GM21737 (cell line): ENCODE measurements at regions not wholly inside any gene's neighbourhood (a gene's known extent, or its start where the extent isn't known, plus 50 kb on each side); places are given as distances from the start of the nearest gene placed in this dataset.

Source experiments
- ATAC-seq: cut with Tn5 transposase; IDR thresholded peaks from one replicate; pipeline ENCODE4 v1.9.1; 2021; ENCODE audit warnings: mild to moderate bottlenecking, moderate library complexity; ENCODE audit not compliant: unreplicated experiment

DNA sequence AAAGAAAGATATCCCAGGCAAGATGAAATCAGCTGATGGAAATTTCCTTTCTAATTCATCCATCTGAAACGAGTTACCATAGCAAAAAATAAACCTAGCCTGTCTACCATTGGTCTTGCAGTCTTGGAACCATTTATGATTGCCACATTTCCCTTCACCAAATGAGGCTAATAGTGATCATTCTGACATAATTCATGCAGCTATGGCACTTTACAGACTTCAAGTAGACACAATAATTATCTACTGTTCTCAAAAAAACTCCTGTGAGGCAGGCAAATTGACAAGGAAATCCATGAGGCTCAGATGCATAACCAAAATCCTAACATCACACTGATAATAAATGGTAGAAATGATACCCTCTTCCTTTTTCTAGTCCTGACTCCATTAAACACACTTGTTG, 1669.7 kb upstream of the LRRTM1 start:
- ATAC-seq, result no peak

DNA sequence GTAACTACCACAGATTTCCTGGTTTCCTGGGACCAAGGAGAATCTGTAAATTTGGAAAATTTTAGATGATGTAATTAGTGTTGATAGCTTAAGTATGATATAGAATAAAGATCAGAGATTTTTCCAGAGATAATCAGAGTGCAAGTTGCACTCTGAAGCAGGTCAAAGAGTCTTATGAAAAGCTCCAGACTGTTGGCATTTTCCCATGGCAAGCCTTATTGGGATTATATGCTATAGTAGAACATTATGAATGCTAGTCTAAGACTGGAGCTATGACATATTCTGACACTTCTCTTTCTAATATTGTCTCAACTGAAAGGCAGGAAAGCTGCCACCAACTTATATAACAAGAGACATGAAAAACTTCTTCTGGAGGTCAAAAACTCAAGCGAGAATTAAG, 1638.3 kb upstream of the LRRTM1 start:
- no peak for ATAC-seq

DNA sequence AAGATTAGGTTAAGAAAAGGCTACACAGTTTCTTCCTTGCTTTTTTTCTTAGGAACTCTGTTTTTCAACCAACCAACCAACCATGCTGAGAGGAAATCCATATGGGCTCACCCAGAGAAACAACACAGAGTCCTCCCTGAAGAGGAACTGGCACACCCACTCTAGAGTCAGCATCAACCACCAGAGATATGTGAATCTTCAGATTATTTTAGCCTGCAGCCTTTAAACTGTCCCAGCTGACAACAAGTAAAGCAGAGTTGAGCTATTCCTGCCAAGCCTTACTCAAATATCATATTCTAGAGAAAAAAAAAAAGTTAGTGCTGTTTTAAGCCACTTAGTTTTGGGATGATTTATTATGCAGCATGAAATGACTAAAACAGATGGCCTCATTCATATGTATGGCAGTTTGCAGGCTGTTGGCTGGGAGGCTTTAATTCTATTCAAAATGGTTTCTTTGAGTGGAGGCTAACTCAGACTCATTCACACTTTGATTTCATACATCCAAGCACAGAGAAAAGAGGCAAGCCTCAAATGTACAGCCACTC, 1637.7 kb upstream of the LRRTM1 start:
- ATAC-seq, result no peak

DNA sequence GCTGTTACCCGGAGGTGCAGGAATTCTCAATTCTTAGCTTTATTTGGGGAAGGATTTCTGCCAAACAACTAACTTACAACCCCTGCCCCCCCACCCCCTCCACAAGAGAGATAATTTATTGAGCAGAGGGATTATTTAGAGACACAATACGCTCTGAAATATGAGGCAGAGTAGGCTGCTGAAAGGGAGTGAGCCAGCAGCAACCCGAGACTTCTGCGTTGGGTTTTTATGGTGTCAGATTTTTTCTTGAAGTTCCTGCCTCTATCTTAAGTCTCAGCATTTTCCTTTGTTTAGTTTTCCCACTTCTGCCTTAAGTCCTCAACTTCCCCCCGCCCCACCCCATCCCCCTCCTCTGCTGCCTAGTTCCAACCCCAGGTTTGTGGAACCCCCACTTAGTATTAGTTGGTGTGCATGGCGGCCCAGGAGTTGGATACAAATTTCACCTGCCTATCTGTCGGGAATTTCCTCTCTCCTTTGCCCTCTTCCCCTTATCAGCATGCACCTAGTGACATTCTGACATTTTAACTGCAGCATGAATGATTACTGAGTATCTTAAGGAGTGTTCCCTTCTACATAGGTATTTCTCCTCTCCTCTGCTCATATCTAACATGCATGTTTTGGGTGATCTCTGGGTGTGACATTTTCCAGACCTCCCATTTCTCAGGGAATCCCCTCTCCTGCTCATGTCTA, 1635.9 kb upstream of the LRRTM1 start:
- no peak for ATAC-seq

DNA sequence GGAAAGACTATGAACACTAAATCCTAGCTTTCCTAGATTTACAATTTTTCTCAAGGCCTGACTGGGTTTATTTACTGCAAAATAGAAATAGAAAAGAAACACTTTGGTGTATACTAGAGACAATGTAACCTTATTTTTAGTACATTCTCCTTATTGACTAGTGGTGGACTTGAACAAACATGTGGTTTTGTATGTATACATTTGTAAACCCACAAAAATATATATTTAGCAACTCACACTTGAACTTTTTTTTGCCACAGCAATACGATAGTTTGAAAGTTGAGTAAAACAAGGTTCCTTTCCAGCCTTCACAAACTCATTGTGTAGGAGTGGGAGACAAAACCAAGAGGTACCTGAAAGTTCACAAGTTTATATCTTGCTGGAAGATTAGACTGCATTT, 1633.4 kb upstream of the LRRTM1 start:
- ATAC-seq, result no peak

DNA sequence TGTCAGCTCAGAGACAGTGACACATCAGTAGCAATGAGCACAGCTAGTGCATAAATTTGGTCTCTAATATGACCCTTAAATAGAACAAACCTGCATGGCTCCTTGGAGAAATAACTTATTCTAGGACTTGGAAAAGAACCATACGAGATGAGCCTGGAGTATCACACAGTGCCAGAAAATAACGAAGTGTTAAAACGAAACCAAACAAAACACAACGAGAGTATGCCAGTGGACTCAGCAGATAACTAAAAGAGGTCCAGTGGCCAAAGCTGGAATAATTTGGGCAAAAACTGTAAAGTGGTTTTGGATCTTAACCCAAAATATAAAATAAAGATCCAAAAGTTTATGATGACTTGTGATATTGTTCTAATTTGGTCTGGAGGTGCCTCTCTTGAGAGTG, 1599.0 kb upstream of the LRRTM1 start:
- ATAC-seq, result no peak

DNA sequence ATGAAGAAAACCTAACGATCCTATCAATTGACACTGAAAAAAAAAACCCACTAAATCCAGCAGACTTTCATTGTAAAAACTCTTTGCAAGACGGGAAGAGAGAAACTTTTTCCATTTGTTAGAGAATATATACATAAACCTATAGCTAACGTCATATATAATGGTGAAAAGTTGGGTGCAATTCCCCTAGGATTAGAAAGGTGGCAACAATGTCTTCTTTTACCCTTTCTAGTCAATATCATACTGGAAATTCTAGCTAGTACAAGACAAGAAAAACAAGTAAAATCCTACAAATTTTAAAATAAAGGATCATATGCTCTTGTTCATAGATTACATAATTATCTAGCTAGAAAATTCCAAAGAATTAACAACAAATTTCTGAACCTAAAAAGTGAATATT, 1596.5 kb upstream of the LRRTM1 start:
- ATAC-seq, result no peak

DNA sequence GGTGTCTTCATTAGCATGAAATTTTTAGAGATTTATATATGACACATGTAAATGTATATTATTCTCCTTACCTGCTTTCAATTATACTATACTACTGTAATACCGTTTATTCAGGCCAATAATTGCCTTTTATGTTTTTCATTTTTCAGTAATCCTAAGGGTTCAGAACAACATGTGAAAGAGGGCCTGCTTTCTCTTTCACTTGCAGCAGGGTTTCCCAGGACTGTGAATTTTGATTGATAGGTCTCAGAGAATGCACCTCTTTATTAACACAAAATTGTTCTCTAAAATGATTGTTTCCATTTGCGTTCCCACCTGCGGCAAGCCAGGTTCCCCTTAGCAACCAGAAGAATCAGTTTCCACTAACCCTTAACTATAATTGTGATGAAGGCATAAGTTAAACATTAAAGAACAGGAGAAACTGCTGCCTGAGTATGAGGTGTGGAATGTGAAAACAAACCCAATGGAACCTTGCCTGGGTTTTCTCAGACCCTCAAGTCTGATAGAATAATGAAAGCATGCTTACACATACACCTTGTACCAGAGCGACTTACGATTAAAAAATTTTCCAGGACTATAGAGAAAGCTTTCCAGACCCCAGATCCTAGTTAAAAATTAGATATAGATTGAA, 1591.2 kb upstream of the LRRTM1 start:
- ATAC-seq, result no peak

DNA sequence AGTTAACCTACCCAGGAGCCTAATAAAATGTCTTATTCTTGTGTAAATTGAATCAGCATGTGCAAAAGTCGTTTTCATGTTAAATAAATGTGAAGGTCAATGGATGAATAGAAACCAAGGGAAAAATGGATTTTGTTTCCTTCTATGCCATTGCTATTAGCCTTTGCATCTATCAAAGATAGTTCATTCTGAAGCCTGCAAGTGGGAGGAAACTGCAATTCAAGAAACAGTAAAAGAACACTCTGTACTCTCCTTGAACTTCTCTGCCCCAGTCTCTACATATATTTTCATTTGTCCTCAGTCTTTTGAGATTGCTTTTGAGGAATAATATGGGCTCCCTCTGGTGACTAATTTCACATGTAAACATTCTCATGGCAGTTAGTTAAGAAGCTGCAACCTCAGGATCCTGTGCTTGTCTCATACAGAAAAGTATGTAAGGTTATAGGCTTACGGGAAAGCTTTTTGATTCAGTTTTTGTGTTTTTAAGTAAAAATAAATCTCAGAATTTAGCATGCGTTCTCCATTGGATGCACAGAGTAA, 1590.0 kb upstream of the LRRTM1 start:
- no peak for ATAC-seq

DNA sequence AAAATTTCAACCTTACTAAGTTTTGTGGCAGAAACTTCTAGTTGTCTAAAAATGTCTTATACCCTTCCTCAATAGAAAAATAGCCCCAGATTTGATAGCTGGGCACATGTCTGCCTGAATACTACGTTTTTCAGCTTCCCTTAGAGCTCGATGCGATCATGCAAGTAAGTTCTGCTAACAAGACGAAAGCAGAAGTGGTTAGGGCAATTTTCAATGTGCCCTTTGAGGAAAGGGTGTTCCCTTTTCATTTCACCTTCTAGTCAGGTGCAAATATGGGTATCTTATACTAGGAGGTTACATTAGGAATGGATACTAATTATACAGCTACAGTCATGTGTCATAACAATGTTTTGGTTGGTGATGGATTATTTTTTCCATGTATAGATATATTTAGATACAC, 1572.1 kb upstream of the LRRTM1 start:
- no peak for ATAC-seq

DNA sequence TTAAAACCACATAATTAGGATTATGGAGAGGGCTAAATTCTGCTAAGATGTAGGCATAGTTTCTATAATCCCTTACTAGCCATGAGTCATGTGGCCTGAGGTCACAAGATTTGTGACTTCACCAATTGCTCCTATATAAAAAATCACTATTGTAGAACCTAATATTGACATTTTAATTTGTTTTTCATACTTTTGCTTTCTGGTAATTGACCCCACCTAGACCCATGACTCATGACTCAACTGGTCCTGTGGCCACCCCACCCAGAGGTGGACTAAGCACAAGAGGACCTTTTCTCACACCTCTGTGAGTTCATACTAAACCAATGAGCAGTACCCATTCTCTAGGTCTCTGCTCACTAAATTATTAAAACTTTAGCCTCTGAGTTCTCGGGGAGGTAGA, 1567.5 kb upstream of the LRRTM1 start:
- no peak for ATAC-seq

DNA sequence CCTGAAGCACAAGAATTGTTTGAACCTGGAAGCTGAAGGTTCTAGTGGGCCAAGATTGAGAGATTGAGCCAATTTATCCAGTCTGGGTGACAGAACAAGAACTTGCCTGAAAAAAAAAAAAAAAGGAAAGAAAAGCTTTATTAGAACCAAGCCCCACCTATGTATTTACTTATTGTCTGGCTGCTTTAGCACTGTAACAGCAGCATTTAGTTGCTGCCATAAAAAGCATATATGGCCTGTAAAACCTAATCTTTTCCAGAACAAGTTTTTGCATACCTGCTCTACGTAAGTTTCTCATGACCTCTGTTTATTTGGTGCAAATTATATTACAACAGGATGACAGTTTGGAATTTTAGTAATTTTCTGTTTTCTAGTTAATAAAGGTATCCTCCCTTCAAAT, 1565.6 kb upstream of the LRRTM1 start:
- no peak for ATAC-seq

DNA sequence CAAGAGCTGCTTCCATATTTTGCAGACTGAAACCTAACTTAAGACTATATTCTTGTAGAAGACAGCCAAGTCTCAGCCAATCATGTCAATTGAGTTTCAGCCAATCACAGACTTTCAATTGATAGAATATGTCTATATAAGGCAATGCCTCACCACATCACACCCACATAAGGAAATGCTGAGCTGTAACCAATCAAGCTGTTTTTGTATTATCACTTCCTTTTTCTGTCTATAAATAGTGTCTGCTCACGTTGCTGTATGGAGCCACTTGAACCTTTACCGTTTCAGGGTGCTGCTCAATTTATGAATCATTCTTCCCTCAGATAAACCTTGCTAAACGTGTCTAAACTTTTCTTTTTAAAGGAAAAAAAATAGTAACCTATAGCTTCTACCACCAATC, 1554.4 kb upstream of the LRRTM1 start:
- no peak for ATAC-seq

DNA sequence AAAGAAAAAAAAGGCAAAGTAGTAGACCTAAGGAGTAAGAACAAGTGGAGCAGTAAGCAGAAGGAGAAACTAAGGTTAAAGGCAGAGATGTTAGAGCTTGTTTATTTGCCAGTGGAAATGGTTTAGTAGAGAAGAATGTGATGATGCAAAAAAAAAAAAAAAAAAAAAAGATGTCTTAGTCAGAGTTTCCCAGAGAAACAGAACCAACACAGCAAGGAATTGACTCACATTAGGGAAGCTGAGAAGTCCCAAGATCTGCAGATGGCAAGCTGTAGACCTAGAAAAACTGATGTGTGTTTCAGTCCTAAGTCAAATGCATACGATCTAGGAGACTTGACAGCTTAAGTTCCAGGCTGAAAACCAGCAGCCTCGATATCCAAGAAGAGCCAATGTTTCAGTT, 1548.8 kb upstream of the LRRTM1 start:
- ATAC-seq, result no peak

DNA sequence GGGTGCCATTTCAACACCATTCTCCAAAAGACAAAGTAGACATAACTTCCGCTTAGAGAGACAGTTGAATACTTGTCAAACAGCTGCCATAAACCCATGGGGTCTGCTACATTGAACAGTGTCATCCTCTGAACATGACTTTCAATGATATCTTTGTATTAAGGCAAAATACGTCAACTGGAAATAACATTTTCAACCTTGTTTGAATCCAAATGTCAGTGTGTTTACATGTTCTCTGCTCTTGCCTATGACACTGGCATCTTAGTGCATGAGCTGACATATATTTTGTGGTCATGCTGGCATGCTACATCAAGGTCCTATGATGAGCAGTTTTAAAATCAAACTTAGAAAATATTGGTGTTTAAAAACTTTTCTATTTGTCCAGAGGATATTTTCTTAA, 1548.1 kb upstream of the LRRTM1 start:
- ATAC-seq, result no peak

DNA sequence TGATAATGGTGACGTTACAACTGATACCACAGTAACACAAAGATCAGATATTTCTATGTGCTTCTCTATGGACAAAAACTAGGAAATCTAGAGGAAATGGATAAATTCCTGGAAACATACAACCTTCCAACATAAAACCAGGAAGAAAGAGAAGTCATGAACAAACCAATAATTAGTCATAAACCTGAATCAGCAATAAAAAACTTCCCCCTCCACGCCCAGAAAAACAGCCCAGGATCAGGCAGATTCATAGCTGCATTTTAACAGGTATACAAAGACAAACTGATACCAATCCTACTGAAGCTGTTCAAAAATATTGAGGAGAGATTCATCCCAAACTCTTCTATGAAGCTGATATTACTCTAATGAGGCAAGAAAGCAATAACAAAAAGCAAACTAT, 1535.2 kb upstream of the LRRTM1 start:
- no peak for ATAC-seq

DNA sequence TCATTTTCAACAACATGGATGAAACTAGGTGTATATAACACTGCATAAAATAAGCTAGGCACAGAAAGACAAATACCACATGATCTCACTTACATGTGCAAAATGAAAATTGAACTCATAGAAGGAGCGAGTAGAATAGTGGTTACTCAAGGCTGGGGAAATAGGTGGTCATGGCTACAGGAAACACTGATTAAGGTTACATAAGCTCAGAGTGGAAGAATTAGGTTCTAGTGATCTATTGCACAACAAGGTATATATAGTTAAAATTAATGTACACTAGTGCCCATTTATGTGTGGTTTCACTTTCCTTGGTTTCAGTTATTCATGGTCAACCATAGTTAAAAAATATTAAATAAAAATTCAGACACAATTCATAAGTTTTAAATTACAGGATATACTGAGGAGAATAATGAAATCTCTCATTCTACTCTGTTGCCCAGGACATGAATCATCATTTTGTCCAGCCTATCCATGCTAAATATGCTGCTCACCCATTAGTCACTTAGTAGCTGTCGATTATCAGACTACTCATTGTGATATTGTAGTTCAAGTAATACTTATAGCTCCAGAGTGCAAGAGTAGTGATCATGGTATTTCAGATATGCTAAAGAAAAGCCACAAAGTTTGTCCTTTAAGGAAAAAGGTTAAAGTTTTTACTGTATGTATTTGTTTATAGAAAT, 1530.9 kb upstream of the LRRTM1 start:
- ATAC-seq, result no peak

DNA sequence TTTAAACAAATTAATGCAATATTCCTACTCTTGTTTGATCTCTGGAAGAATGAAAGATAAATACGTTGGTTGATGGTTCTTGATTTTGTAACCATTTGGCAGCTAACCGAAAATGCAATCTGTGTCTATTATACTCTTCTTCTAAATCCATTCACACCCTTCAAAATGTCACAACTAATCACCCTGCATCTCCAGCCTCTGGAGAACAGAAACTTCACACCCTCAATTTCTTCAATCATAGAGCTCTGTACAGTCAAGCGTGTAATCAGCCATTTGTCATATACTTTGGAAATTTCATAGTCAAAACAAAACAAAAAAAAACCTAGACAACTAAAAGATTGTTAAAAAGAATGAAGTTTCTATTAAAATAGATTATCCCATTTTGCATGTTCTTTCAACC, 1482.3 kb upstream of the LRRTM1 start:
- no peak for ATAC-seq

DNA sequence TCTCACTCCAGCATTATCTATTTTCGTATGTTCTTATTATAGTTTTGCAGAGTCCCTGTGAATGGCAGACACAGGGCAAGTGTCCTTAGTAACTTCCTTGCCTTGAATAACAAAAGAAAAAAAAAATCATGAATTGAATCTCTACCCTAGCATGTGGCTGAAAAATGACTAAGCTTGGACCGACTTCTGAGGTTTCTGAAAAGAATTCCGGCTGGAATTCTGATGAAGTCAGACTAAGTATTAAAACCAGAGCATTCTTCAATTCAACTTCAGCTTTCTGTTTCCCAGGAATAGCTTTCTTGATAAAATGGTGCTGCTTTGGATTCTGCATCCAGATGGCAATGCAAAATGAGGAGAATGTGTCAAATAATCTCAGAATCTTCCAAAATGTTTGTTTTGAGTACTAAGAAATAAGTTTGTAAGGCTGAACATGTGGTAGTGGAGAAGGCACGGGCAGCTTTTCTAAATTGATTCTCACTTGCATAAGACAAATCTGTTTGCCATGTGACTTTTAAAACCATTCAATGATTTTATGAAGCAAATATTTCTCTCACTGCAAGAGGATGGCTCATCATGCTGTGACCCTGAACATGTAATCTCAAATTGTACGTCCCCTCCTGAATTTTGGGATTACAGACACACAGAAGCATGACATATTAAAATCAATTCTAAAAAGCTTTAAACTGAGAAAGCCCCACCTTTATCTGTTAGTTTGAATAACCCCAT, 1462.8 kb upstream of the LRRTM1 start:
- no peak for ATAC-seq

DNA sequence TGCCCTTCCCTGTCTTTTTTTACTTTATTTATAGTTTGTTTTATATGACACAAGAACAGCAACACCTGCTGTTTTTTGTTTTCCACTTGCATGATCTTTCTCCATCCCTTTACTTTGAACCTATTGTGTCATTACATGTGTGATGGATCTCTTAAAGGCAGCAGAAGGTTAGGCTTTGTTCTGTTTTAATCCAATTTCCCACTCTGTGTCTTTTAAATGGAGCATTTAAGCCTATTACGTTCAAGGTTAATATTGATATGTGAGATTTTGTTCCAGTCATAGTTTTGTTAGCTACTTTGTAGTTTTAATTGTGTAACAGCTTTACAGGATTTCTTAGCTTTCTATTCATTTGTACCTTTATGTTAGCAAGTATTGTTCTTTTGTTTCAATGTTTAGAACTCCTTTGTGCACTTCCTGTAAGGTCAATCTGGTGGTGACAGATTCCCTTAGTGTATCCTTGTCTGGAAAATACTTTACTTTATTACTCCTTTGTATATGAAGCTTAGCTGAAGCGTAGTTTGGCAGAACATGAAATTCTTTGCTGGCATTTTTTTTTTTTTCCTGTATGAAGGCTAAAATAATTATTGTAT, 1443.0 kb upstream of the LRRTM1 start:
- ATAC-seq, result no peak

DNA sequence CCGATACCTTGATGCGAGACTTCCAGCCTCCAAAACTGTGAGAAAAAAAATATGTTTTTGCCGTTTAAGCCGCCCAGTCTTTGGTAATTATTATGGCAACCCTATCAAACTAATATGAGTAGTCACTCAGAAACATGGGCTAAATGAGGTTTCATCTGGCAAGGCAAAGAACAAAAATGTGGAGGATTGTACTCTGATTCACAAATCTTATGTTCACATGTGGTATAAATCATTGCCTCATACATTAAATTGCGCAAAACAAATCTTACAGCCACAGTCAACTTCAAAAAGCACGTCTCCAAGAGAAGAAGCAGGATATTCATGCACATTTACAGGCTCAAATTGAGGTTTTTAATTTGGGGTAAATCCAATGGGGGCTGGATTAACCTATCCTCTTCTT, 1435.4 kb upstream of the LRRTM1 start:
- ATAC-seq, result no peak
